ENCODE measurements at regions not wholly inside any gene's neighbourhood (a gene's known extent, or its start where the extent isn't known, plus 50 kb on each side); places are given as distances from the start of the nearest gene placed in this dataset.
A peak's percentile ranks its signal among the peaks of the same experiment; 100 is the strongest.

DNA sequence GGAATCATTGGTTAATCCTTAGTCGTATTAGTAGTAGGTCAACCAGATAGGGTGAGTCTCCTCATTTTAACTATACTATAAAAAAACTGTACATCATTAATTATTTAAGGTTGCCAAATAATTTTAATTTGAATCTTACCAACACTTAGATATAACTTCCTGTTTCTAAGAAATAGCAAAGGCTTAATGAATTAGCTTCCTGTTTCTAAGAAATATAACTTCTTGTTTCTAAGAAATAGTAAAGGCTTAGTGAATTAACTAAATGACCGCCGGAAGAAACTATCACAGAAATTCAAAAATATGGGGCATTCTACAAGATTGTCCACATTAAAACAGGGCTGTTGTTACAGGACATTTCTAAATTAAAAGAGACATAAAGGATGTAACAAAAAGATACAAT, 392.9 kb upstream of the FOXG1 start:
- DNase-seq = no peak
- Mint-ChIP-seq H3K4me1 (ENCODE audit: low read depth, unreplicated experiment) (peaks cover 7% of the 10 kb centered on the region), H3K9me3 (ENCODE audit: unreplicated experiment) (no peaks in the 10 kb centered on the region), H3K27ac (ENCODE audit: unreplicated experiment) (no peak overlapping the region), H3K27me3 (ENCODE audit: insufficient read depth, unreplicated experiment) (no peaks in the 10 kb centered on the region), H3K36me3 (ENCODE audit: insufficient read depth, unreplicated experiment) (no peaks in the 10 kb centered on the region), H3K4me3 (ENCODE audit: unreplicated experiment) (no peak overlapping the region)
- intact Hi-C loops (cut with micrococcal nuclease; ENCODE audit: unreplicated experiment) = no loop called here
- ChIA-PET POLR2A (no interaction called here), CTCF (no interaction called here)
- Histone ChIP-seq H3K36me3 (ENCODE audit: control insufficient read depth, insufficient read depth, low read length) (no peaks in the 10 kb centered on the region), H3K27me3 (replicated peaks; ENCODE audit: control insufficient read depth, insufficient read depth, low read length) (no peaks in the 10 kb centered on the region), H3K4me1 (peaks cover 6% of the 10 kb centered on the region; the same call in 1 of the 2 replicates), H3K9me3 (no peaks in the 10 kb centered on the region), H3K4me3 (ENCODE audit: low read depth, low read length) (no peak overlapping the region)
- BruUV-seq (replicated peaks) = no TSS peak
- no peak for TF ChIP-seq CTCF (IDR thresholded peaks at IDR 0.05; ENCODE audit: insufficient read depth in 1 of 2, low read depth in 1 of 2, low read length in 1 of 2, severe bottlenecking in 1 of 2, unreplicated experiment in 1 of 2)

- Histone ChIP-seq H3K36me3 (ENCODE audit: control insufficient read depth, insufficient read depth, low read length) (no peaks in the 10 kb centered on the region), H3K4me3 (ENCODE audit: low read depth, low read length) (no peak overlapping the region), H3K4me1 (no peaks in the 10 kb centered on the region), H3K27me3 (replicated peaks; ENCODE audit: control insufficient read depth, insufficient read depth, low read length) (no peaks in the 10 kb centered on the region), H3K9me3 (no peaks in the 10 kb centered on the region)
- Mint-ChIP-seq H3K27ac (ENCODE audit: unreplicated experiment) (no peak overlapping the region), H3K27me3 (ENCODE audit: insufficient read depth, unreplicated experiment) (no peaks in the 10 kb centered on the region), H3K4me3 (ENCODE audit: unreplicated experiment) (no peak overlapping the region), H3K4me1 (ENCODE audit: low read depth, unreplicated experiment) (no peaks in the 10 kb centered on the region), H3K36me3 (ENCODE audit: insufficient read depth, unreplicated experiment) (no peaks in the 10 kb centered on the region), H3K9me3 (ENCODE audit: unreplicated experiment) (peaks cover 4% of the 10 kb centered on the region)
- peak; percentile 48 to 49 for TF ChIP-seq CTCF (IDR thresholded peaks at IDR 0.05; ENCODE audit: insufficient read depth in 1 of 2, low read depth in 1 of 2, low read length in 1 of 2, severe bottlenecking in 1 of 2, unreplicated experiment in 1 of 2)
- ChIA-PET POLR2A (no interaction called here), CTCF (interaction anchor here (0.6 kb wide), 1 partner anchor 66 kb away, joined by 4 read pairs; no protein-coding TSS in a partner anchor)
- peak; percentile 34 to 37 for DNase-seq
- no TSS peak for BruUV-seq (replicated peaks)
- intact Hi-C loops (cut with micrococcal nuclease; ENCODE audit: unreplicated experiment) = loop anchor here (1.0 kb wide), 1 partner anchor 234 kb away; no protein-coding TSS in a partner anchor
Observed at GRCh38 chr14:28375295-28375694, 391.3 kb upstream of the FOXG1 start.

DNA sequence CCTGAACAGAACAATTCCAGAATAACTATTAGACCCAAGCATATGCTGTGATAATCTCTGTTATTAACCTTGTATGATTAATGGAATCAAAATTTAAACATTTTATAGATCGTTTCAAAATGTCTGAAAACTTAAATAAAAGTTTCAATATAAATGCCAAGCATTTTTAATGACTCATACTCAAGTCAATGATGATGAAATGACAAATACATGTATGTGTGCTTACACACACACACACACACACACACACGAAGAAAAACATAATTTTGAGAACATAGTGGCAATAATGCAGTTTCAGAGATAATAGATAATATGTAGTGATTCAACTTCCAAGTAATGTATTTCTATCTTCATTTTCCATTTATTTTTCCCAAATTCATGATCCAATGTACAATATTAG, 384.9 kb upstream of the FOXG1 start:
- intact Hi-C loops (cut with micrococcal nuclease; ENCODE audit: unreplicated experiment) = no loop called here
- no peak for DNase-seq
- Mint-ChIP-seq H3K9me3 (ENCODE audit: unreplicated experiment) (peaks cover 10% of the 10 kb centered on the region), H3K27me3 (ENCODE audit: insufficient read depth, unreplicated experiment) (no peaks in the 10 kb centered on the region), H3K36me3 (ENCODE audit: insufficient read depth, unreplicated experiment) (no peaks in the 10 kb centered on the region), H3K4me3 (ENCODE audit: unreplicated experiment) (no peak overlapping the region), H3K27ac (ENCODE audit: unreplicated experiment) (no peak overlapping the region), H3K4me1 (ENCODE audit: low read depth, unreplicated experiment) (no peaks in the 10 kb centered on the region)
- Histone ChIP-seq H3K9me3 (no peaks in the 10 kb centered on the region; the same call in 1 of the 2 replicates), H3K27me3 (replicated peaks; ENCODE audit: control insufficient read depth, insufficient read depth, low read length) (no peaks in the 10 kb centered on the region), H3K4me3 (ENCODE audit: low read depth, low read length) (no peak overlapping the region), H3K36me3 (ENCODE audit: control insufficient read depth, insufficient read depth, low read length) (no peaks in the 10 kb centered on the region), H3K4me1 (peaks cover 6% of the 10 kb centered on the region; the same call in 1 of the 2 replicates)
- no peak for TF ChIP-seq CTCF (IDR thresholded peaks at IDR 0.05; ENCODE audit: insufficient read depth in 1 of 2, low read depth in 1 of 2, low read length in 1 of 2, severe bottlenecking in 1 of 2, unreplicated experiment in 1 of 2)
- ChIA-PET CTCF (no interaction called here), POLR2A (no interaction called here)
- BruUV-seq (replicated peaks) = no TSS peak

All from Caco-2 (cell line).